ENCODE measurements at regions not wholly inside any gene's neighbourhood (a gene's known extent, or its start where the extent isn't known, plus 50 kb on each side); places are given as distances from the start of the nearest gene placed in this dataset.
"Not testable (repeated sequence)": the region's sequence is repeated elsewhere in the genome, so short reads cannot be mapped to it uniquely, and the experiment has no call there.

DNA sequence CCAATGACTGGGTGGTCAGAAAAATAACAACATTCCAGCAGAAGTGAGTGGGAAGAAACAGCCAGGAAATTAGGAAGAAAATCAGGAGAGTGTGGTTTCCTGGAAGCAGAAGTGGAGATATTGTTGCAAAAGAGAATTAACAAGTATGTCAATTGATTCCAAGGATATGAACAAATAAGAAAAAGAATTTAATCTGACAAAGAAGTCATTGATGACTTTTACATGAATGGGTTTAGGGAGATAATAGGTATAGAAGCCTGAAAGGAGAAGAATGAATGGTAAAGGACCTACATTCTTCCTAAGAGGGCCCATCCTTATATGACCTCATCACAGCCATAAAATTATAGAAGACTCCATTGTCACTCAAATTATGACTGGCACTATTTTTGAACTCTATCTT lies 1440.1 kb downstream of the OTOL1 start:
- no peak for DNase-seq

DNA sequence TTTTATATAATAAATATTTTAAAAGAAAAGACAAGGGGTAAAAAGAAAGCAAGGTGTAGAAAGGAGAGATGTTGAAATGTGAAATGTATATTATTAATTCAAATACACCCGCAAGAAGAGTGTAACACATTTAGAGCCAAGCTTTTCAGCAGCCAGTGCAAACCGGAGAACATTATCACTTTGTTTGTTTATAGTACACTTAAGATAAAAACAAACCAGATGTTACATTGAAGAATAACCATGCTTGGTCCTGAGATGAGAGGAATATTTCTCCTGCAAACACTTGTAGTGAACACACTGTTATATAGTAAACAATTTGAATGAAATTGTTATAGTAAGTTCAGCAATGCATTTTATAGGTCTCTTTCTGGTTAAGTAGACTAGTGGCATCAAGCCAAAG lies 1441.5 kb downstream of the OTOL1 start:
- no peak for DNase-seq

DNA sequence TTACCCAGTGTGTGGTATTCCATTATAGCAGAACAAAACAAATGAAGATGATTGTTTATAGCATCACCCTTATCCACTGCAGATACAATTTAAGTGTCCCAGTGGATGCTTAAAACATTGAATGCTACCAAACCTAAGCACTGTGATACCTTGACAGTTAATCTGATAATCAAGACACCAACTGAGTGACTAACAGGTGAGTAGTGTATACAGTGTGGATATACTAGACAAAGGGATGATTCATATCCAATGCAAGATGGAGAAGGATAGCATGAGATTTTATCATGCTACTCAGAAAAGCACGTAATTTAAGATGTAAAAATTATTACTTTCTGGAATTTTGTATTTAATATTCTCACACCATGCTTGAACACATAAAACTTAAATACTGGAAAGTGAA lies 1449.0 kb downstream of the OTOL1 start:
- no peak for DNase-seq

DNA sequence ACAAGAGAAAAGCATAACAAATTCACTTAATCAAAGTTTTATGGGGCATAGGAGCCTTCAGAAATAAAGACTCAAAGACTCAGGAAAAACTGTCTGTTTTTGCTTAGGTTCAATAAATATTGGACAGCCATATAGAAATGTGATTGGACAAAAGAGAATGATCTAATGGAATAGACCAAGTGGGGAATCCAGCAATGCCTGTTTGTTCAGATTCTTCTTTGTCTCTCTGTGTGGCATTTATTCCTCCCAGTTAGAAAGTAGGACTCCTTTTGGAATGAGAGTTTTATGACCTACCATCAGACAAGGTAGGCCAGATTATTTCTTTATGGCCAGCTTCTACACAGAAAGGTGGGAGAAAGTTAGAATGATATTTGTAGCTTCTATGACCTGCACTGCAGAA lies 1460.1 kb downstream of the OTOL1 start:
- no peak for DNase-seq

DNA sequence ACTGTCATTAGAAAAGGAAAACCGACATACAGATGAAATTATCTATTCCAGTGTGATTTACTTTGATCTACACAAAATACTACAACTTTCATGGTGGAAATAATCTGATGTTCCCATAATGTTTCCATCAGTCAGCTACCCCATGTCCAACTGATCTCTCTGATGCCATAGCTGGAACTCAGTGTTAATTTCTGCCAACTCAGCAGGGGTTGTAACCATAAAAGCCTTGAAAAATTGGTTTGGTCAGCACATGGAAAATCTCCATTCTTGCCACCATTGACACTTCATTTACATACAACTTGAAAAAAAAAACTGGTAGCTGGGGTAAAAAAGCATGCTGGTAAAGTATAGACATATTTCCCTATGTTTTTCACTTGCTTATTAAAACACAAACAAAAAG lies 1463.7 kb downstream of the OTOL1 start:
- DNase-seq, result no peak

DNA sequence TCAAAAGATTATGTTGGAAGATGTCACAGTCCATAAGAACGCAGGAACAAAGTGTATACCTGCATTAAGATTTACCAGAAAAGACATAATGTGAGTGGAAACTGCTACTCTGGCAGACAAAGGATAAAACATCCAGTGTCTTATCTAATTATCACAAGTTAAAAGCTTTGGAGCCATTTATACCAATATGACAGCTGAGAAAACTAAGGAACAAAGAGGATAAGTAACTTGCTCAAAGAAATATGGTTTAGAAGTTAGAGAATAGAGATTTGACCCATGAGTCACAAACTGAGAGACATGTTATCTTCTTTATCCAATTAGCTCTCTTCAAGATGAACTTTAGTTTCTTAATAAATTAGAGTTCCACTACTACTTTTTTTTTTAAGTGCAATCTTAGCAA lies 1473.7 kb downstream of the OTOL1 start:
- no peak for DNase-seq

DNA sequence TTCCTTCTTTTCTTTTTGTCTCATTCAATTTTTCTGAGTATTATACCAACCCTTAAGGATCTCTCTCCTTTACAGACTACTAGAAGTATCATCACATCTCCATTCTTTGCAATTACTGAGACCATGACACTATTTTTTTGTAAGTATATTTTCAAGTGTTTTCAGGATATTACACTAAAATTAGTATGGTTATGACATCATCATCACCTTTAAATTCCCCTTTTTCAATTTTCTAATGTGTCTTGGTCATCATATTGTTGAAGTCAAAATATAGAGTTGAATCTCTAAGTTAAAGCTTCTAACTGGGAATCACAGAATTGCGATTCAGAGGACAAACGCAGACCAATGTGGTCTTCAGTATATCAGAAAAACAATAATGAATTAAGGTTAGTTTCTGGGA lies 1475.1 kb downstream of the OTOL1 start:
- no peak for DNase-seq

DNA sequence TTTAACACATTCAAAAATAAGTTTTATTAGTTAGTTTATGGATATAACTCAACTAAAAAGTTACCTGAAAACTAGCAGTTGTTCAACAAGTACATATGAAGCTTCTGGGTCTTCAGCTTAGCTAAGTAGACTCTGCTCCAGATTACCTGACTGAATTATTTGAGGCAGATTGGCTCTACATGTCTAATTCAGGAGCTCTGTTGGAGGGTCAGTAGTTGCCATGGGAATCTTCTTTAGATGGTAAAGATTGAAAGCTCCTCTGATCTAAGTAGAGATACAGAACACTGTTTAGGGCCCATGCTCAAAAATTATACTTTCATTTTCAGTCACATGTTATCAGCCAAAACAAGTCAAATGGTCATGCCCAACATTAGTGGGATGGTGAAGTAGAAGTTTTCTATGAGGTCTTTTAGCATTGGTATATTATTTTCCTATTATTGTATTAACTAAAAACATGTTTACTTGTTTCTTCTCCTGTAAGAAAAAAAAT lies 1476.9 kb downstream of the OTOL1 start:
- DNase-seq, result no peak

DNA sequence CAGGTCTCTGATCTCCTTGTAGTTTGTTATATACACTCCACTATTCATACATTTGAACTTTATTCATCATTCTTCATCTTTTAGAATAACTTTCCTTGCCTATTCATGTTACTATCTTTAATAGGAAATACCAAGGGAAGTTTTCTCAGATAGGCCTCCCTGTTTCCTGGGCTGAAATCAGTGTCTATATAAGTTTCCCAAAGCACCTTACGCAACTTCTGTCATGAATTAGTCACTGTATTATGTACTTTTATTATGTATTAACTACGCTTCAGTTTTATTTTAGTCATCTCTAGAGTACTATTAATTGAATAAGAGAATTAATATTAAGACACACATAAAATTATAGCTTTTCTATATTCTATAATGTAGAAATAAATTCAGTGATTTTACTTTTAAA lies 1481.5 kb downstream of the OTOL1 start:
- no peak for DNase-seq

DNA sequence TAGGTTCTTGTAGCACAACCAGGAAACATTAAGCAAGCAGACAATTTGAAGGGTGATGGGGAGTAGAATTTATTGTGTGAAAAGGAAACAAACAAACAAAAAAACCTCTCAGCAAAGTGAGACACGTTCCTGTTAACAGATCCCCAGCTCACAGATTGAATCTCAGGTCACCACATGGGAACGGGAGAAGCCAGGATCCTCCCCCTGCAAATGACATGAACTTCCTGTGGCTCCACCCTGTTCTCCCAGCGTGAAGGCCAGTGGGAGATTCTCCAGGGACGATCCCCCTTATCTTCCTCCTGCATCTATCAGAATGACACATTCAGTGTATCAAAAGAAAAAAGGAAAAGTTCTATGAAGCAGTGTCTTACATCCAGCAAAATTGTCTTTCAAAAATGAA lies 1488.1 kb downstream of the OTOL1 start:
- DNase-seq, result no peak

DNA sequence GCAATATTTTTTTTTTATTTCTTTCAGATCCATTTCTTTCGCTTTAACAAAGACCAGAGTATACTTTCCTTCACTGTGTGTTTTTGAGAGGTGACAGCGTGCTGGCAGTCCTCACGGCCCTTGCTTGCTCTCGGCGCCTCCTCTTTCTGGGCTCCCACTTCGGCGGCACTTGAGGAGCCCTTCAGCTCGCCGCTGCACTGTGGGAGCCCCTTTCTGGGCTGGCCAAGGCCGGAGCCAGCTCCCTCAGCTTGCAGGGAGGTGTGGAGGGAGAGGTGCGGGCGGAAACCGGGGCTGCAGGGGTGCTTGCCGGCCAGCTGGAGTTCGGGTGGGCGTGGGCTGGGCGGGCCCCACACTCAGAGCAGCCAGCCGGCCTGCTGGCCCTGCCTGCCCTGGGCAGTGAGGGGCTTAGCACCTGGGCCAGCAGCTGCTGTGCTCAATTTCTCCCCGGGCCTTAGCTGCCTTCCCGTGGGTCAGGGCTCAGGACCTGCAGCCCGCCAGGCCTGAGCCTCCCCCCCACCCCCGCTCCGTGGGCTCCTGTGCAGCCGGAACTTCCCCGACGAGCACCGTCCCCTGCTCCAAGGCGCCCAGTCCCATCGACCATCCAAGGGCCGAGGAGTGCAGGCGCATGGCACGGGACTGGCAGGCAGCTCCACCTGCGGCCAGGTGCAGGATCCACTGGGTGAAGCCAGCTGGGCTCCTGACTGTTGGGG lies 1490.6 kb downstream of the OTOL1 start:
- not testable (repeated sequence) for DNase-seq

DNA sequence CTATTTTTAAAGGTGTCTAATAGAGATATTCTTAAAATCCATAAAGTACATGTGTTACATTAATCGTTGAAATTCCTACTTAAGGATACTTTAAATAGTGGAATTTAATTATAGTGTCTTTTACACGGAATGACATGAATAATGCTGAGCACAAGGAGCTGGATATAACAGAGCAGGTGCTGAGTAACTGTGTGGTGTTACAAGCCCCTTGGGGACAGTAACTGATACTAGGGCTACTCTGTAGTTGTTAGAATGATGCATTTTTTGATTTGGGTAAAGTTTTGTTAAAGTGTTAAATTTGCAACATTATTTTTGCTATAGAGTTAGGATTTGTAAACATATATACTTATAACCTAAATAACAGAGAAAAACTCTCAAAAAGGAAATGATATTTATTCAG lies 1496.1 kb downstream of the OTOL1 start:
- no peak for DNase-seq

DNA sequence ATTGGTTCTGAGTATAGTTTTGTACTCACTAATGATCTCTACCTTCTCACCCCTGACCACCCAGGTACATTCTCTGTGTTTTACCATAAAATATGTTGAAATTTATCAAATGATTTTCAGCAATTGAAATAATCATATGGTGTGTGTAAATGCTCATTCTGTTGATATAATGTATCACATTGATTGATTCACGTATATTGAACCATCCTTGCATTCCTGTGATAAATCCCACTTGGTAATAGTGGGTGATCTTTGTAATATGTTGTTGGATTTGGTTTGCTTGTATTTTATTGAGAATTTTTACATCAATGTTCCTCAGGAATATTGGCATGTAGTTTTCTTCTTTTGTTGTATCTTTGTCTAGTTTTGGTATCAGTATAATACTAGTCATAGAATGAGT lies 1497.6 kb downstream of the OTOL1 start:
- no peak for DNase-seq

DNA sequence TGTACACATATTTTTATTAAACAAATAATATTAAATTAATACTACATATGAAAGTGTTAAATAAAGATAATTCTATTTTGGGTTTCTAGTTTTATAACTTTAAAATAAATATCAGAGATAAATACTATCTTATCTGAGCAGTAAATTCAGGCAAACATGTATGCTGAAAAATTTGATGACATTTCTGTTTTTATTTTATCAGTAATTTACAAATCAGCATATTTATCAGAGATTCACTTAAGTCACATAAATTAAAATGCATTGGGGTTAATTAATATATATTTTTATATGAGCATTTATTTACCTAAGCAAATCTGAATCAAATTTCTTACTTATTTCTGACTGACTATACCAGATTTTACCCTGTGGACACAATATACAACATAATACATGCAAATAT lies 1499.8 kb downstream of the OTOL1 start:
- DNase-seq, result no peak

DNA sequence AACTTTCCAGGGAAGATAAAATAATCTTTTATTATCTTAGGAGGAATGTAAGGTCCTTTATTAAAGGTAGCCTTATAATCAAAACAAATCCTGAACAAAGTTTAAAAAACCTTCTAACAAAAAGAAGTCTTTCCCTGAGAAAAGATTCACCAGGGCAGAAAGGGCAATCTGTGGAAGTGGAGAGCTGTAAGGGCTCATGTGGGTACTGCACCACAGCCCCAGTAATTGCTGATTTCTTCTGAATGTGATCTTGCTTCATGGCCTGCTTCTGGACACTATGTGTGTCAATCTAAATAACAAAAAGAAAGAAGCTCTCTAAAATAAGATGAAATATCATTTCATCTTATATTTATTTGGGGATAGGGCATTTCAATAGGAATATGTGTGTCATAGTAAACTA lies 1501.6 kb downstream of the OTOL1 start:
- DNase-seq, result no peak

DNA sequence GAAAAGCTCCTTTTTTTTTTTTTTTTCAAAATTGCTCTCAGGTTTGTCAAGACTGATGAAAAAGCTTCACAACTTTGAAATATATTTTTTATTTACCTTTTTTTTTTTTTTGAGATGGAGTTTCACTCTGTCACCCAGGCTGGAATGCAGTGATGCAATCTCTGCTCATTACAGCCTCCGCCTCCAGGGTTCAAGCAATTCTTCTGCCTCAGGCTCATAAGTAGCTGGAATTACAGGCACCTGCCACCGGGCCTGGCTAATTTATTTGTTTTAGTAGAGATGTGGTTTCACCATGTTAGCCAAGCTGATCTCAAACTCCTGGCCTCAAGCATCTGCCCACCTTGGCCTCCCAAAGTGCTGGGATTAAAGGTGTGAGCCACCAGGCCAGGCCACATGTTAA lies 1515.0 kb downstream of the OTOL1 start:
- DNase-seq, result no peak

DNA sequence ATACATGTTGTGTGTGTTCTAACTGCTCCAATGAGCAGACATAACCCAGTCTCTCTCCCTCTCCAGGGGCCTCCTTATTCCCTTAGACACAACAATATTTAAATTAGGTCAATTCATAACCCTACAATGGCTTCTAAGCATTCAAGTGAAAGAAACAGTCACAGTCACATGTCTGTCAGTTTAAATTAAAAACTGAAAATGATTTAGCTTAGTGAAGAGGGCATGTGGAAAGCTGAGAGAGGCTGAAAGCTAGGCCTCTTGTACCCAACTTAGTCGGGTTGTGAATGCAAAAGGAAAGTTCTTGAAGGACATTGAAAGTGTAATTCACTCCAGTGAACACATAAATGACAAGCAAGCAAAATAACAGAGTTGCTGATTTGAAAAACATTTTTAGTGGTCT lies 1519.6 kb downstream of the OTOL1 start:
- DNase-seq, result no peak

DNA sequence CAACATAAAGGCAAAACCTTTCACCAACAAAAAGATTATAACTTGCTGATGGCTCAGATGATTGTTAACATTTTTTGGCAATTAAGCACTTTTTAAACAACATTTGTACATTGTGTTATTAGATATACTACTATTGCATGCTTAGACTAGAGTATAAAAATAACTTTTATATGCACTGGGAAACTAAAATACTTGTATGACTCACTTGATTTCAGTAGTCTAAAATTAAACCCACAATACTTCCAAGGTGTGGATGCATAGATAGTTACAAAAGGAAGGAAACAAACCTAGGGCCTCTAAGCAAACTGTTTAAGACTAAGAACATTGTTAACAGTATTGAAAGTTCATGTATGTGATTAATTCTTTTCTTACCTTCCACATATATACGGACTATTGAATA lies 1521.5 kb downstream of the OTOL1 start:
- DNase-seq, result no peak

DNA sequence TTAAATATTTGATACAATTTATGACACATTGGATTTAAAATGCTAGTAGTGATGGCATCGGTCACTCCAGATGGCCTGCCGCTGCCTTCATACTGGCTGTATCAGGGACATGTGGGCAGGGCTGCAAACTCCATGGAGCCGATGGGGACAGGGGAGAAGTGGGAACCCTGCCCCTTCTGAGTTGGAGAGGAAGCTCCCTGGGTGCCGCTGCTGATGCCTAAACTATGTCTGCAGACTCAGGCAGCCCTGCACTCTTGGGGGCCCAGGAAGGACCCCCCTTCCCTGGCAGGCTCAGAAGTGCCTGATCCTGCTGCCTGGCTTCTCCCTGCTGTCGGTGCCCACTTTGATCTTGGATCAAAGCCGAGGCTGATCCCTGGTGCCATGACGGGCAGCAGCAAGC lies 1522.1 kb downstream of the OTOL1 start:
- DNase-seq, result no peak

DNA sequence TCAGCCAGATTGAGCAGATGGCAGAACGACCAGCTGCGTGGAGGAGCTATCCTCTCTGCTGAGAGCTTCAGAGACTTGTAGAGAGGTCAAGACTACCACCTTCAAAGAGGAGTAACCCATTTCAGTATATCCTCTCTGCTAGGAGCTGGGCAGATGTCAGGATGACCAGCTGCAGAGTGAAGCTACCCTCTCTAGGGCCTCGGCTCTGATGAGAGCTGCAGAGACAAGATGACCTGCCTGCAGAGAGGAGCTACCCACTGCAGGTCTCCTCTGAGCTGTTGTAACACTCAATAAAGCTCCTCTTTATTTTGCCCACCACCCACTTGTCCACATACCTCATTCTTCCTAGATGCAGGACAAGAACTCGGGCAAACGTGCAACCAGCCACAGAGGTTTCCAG lies 1522.7 kb downstream of the OTOL1 start:
- no peak for DNase-seq

DNA sequence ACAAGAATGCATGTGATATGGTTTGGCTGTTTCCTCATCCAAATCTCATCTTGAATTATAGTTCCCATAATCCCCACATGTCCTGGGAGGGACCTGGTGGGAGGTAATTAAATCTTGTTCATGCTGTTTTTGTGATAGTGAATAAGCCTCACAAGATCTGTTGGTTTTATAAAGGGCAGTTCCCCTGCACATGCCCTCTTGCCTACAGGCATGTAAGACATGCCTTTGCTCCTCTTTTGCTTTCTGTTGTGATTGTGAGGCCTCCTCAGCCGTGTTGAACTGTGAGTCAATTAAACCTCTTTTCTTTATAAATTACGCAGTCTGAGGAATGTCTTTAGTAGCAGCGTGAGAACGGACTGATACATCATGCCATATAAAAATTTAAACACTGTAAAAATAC lies 1537.0 kb downstream of the OTOL1 start:
- no peak for DNase-seq

DNA sequence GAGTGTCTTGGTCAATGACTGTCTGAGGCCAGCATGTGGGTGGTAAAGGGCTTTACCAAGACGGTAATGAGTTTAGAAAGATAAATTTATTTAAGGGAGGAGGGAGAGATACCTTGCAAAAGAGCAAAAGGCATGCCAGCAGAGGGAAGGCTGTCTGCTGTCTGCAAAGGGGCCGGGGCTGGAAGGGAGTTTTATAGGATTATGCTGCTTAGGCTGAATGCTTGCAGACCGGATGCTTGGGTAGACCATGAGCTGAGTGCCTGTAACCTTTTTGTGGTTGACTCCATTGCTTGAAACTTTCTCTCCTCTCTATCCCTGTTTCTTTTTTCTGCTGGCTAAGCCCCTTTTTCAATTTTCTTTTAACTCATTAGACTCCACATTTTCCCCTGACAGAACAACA lies 1543.0 kb downstream of the OTOL1 start:
- no peak for DNase-seq

DNA sequence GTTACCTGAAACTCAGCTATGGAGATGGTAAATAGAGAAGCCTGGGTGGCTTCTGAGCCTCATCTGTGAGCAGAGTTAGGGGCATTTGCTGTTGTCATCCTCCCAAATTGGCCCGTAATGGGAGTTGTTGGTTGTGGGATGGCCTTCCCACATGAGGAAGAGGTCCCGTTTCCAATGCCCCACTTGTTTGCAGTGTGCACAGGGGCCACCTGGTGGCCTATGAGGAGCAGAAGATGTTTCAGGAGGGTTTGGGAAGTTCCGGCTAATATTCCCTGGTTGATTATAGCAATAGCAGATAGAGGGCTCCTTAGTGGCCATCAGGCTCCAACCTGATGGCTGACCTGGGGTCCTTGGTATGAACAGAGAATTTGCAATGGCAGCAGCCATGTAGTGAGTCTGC lies 1546.5 kb downstream of the OTOL1 start:
- DNase-seq, result no peak

DNA sequence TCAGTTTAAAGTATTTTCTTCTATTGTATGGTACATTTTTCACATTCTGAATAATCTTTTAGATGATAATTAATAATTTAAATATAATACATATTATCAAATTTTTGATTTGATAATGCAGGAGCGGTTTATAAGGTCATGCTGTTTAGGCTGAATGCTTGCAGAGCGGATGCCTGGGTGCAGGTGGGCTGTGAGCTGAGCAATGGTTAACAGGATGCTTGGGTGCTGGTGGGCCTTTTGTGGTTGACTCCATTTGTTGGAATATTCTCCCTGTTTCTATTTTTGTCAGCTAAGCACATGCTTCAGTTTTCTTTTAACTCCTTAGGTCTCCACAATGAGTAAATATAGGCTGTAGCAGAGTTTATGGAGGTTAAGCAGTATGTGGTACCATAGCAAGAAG lies 1549.3 kb downstream of the OTOL1 start:
- no peak for DNase-seq

DNA sequence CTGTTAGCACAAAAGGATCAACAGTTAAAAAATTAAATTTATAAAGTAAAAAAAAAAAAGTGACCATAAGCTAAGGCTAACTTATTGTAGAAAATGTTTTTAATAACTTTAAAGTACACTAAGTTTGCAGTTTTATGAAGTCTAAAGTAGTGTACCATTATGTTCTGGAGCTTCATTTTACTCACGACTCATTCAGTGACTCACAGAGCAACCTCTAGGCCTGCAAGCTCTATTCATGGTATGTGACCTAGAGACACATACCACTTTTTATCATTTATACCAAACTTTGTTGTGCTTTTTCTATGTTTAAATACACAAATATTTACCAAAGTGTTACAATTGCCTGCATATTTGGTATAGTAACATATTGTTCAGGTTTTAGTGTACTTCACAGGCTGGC lies 1552.3 kb downstream of the OTOL1 start:
- DNase-seq, result no peak

All from KG1 (cell line).